Mammary epithelial cell (primary cell): ENCODE measurements at regions not wholly inside any gene's neighbourhood (a gene's known extent, or its start where the extent isn't known, plus 50 kb on each side); places are given as distances from the start of the nearest gene placed in this dataset.

Experiments
- EZH2 ChIP-seq: IDR thresholded peaks from 2 replicates; pipeline ENCODE4 v1.6.1; 2012; ENCODE audit warnings: low read length, inconsistent platforms, borderline replicate concordance
- TF ChIP-seq, protein P1 (sequence below), 2 donors: IDR thresholded peaks in 1 of 2; conservative IDR thresholded peaks in 1 of 2; 2 replicates each; pipeline ENCODE4 v1.5.1; 2011 to 2012; ENCODE audit warnings: inconsistent platforms in 2 of 2, low read length in 2 of 2, mild to moderate bottlenecking in 2 of 2, control low read depth in 1 of 2, low read depth in 1 of 2; ENCODE audit not compliant: insufficient read depth in 1 of 2; ENCODE audit errors: extremely low read depth in 1 of 2

DNA sequence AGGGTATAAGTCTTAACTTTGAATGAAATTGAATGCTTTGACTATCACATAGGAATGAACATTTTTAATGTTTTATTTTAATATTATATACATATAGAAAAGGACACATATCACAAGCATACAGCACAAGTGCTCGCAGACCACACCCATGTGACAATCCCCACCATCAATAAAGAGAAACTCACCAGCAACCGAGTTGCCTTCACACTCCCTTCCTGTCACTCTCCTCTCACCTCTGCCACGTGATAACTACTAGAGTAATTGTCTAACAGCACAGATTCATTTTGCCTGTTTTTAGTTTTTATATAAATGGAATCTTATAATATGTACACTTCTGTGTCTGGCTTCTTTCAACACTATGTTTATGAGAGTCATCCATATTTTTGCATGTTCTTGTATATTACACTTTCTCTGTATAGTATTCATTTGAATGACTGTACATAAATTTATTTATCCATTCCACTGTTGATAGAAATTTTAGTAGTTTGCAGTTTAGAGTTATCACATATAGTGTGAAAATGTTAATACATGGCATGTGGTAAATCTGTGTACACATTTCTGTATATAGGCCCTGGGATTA lies 304.9 kb upstream of the DUSP10 start:
- TF ChIP-seq, protein P1, sequence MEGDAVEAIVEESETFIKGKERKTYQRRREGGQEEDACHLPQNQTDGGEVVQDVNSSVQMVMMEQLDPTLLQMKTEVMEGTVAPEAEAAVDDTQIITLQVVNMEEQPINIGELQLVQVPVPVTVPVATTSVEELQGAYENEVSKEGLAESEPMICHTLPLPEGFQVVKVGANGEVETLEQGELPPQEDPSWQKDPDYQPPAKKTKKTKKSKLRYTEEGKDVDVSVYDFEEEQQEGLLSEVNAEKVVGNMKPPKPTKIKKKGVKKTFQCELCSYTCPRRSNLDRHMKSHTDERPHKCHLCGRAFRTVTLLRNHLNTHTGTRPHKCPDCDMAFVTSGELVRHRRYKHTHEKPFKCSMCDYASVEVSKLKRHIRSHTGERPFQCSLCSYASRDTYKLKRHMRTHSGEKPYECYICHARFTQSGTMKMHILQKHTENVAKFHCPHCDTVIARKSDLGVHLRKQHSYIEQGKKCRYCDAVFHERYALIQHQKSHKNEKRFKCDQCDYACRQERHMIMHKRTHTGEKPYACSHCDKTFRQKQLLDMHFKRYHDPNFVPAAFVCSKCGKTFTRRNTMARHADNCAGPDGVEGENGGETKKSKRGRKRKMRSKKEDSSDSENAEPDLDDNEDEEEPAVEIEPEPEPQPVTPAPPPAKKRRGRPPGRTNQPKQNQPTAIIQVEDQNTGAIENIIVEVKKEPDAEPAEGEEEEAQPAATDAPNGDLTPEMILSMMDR (conservative IDR thresholded peaks at IDR 0.05 in 1 of 2, IDR thresholded peaks at IDR 0.05 in 1 of 2; ENCODE audit: extremely low read depth in 1 of 2, insufficient read depth in 1 of 2, low read depth in 1 of 2, low read length in 2 of 2), result no peak
- no peak for TF ChIP-seq EZH2
